Neural progenitor cell (in vitro differentiated cells): ENCODE measurements at regions not wholly inside any gene's neighbourhood (a gene's known extent, or its start where the extent isn't known, plus 50 kb on each side); places are given as distances from the start of the nearest gene placed in this dataset.

Experiments
- EZH2 ChIP-seq: fragments of 200-600 bp; sonication (generic); IDR thresholded peaks from 2 replicates; pipeline ENCODE4 v1.6.1; 2017; ENCODE audit warnings: antibody characterized with exemption, mild to moderate bottlenecking, moderate library complexity
- TF ChIP-seq, protein P1 (sequence below): fragments of 200-600 bp; sonication (generic); IDR thresholded peaks from 2 replicates; pipeline ENCODE4 v1.5.1; 2017; ENCODE audit warnings: antibody characterized with exemption, mild to moderate bottlenecking

DNA sequence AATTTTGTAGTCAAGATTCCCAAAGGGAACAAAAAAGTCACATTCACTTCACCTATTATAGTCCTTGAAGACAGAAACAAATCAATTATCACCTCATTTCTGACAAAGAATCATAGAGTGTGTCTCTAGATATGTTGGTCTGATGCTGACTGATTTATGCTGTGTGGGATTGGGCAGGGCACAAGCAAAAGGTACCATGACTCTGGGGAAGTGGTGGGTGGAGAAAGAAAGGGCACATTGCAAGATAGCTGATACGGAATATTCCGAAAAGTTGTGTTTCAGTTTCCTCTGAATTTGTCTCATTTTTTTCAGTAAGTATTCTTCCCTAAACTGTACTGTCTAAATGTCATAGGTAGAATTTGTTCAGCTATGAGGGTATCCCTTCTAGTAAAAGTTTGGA is 268.0 kb downstream of the MREG start:
- TF ChIP-seq, protein P1, sequence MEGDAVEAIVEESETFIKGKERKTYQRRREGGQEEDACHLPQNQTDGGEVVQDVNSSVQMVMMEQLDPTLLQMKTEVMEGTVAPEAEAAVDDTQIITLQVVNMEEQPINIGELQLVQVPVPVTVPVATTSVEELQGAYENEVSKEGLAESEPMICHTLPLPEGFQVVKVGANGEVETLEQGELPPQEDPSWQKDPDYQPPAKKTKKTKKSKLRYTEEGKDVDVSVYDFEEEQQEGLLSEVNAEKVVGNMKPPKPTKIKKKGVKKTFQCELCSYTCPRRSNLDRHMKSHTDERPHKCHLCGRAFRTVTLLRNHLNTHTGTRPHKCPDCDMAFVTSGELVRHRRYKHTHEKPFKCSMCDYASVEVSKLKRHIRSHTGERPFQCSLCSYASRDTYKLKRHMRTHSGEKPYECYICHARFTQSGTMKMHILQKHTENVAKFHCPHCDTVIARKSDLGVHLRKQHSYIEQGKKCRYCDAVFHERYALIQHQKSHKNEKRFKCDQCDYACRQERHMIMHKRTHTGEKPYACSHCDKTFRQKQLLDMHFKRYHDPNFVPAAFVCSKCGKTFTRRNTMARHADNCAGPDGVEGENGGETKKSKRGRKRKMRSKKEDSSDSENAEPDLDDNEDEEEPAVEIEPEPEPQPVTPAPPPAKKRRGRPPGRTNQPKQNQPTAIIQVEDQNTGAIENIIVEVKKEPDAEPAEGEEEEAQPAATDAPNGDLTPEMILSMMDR = no peak
- TF ChIP-seq EZH2 = no peak
